ENCODE measurements at regions not wholly inside any gene's neighbourhood (a gene's known extent, or its start where the extent isn't known, plus 50 kb on each side); places are given as distances from the start of the nearest gene placed in this dataset.

GRCh38 chr11:33598426-33599069 is 102.1 kb downstream of the C11orf91 start:
- no peak overlapping the region for H3K4me3 Mint-ChIP-seq
- H3K27ac Mint-ChIP-seq, result no peak overlapping the region
- peaks cover 1% of the 10 kb centered on the region for H3K9me3 Mint-ChIP-seq

GRCh38 chr11:33594188-33594587 is 106.4 kb downstream of the C11orf91 start:
- Mint-ChIP-seq H3K27me3 (peaks cover 8% of the 10 kb centered on the region), H3K4me3 (no peak overlapping the region), H3K27ac (no peak overlapping the region)

More at GRCh38 chr11:33598426-33599069, 102.1 kb downstream of the C11orf91 start:
- POLR2A ChIA-PET, result no interaction called here
- Mint-ChIP-seq H3K36me3 (no peaks in the 10 kb centered on the region), H3K27me3 (peaks cover 19% of the 10 kb centered on the region), H3K4me1 (no peaks in the 10 kb centered on the region)
- ATAC-seq (ENCODE audit: low read depth) (no peak), DNase-seq (no peak)

GRCh38 chr11:33590441-33590840 is 110.2 kb downstream of the C11orf91 start:
- H3K27me3 Mint-ChIP-seq, result no peaks in the 10 kb centered on the region
- no peak overlapping the region for H3K27ac Mint-ChIP-seq
- POLR2A ChIA-PET, result no interaction called here
- no peaks in the 10 kb centered on the region for H3K36me3 Mint-ChIP-seq
- no peaks in the 10 kb centered on the region for H3K4me1 Mint-ChIP-seq
- H3K4me3 Mint-ChIP-seq, result no peak overlapping the region
- H3K9me3 Mint-ChIP-seq, result peaks cover 1% of the 10 kb centered on the region
- DNase-seq (no peak), ATAC-seq (ENCODE audit: low read depth) (no peak)

More at GRCh38 chr11:33594188-33594587, 106.4 kb downstream of the C11orf91 start:
- DNase-seq (no peak), ATAC-seq (ENCODE audit: low read depth) (no peak)
- Mint-ChIP-seq H3K36me3 (no peaks in the 10 kb centered on the region), H3K9me3 (peaks cover 1% of the 10 kb centered on the region), H3K4me1 (no peaks in the 10 kb centered on the region)
- POLR2A ChIA-PET, result no interaction called here

- H3K27me3 Mint-ChIP-seq, result peaks cover 2% of the 10 kb centered on the region
- ATAC-seq (ENCODE audit: low read depth) (no peak), DNase-seq (no peak)
- no peak overlapping the region for H3K27ac Mint-ChIP-seq
- H3K4me1 Mint-ChIP-seq, result no peaks in the 10 kb centered on the region
- POLR2A ChIA-PET, result no interaction called here
- H3K9me3 Mint-ChIP-seq, result no peaks in the 10 kb centered on the region
- H3K36me3 Mint-ChIP-seq, result no peaks in the 10 kb centered on the region
- no peak overlapping the region for H3K4me3 Mint-ChIP-seq
These were observed 112.6 kb downstream of the C11orf91 start for GRCh38 chr11:33588056-33588455.

- H3K9me3 Mint-ChIP-seq, result no peaks in the 10 kb centered on the region
- POLR2A ChIA-PET, result no interaction called here
- H3K27ac Mint-ChIP-seq, result no peak overlapping the region
- no peaks in the 10 kb centered on the region for H3K4me1 Mint-ChIP-seq
- no peak overlapping the region for H3K4me3 Mint-ChIP-seq
- no peaks in the 10 kb centered on the region for H3K36me3 Mint-ChIP-seq
- H3K27me3 Mint-ChIP-seq, result peaks cover 3% of the 10 kb centered on the region
- ATAC-seq (ENCODE audit: low read depth), result no peak
- no peak for DNase-seq
These were observed 114.9 kb downstream of the C11orf91 start for GRCh38 chr11:33585586-33586209.

GRCh38 chr11:33582636-33583325 is 117.8 kb downstream of the C11orf91 start:
- Mint-ChIP-seq H3K27me3 (peaks cover 4% of the 10 kb centered on the region), H3K9me3 (no peaks in the 10 kb centered on the region), H3K27ac (no peak overlapping the region), H3K36me3 (no peaks in the 10 kb centered on the region), H3K4me3 (no peak overlapping the region), H3K4me1 (no peaks in the 10 kb centered on the region)
- ATAC-seq (ENCODE audit: low read depth), result no peak
- no peak for DNase-seq
- POLR2A ChIA-PET, result no interaction called here

GRCh38 chr11:33579101-33579500 is 121.5 kb downstream of the C11orf91 start:
- H3K4me1 Mint-ChIP-seq, result no peaks in the 10 kb centered on the region
- ATAC-seq (ENCODE audit: low read depth) (no peak), DNase-seq (no peak)
- peaks cover 4% of the 10 kb centered on the region for H3K27me3 Mint-ChIP-seq
- no peaks in the 10 kb centered on the region for H3K36me3 Mint-ChIP-seq
- POLR2A ChIA-PET, result no interaction called here
- no peaks in the 10 kb centered on the region for H3K9me3 Mint-ChIP-seq
- H3K4me3 Mint-ChIP-seq, result no peak overlapping the region
- H3K27ac Mint-ChIP-seq, result no peak overlapping the region

GRCh38 chr11:33577204-33577603 is 123.4 kb downstream of the C11orf91 start:
- POLR2A ChIA-PET, result no interaction called here
- no peaks in the 10 kb centered on the region for H3K36me3 Mint-ChIP-seq
- H3K4me1 Mint-ChIP-seq, result no peaks in the 10 kb centered on the region
- no peak overlapping the region for H3K4me3 Mint-ChIP-seq
- no peak overlapping the region for H3K27ac Mint-ChIP-seq
- no peak for ATAC-seq (ENCODE audit: low read depth)
- peaks cover 2% of the 10 kb centered on the region for H3K27me3 Mint-ChIP-seq
- no peaks in the 10 kb centered on the region for H3K9me3 Mint-ChIP-seq
- DNase-seq, result no peak

GRCh38 chr11:33575311-33575710 is 125.3 kb downstream of the C11orf91 start:
- H3K27me3 Mint-ChIP-seq, result no peaks in the 10 kb centered on the region
- H3K27ac Mint-ChIP-seq, result no peak overlapping the region
- ATAC-seq (ENCODE audit: low read depth) (no peak), DNase-seq (no peak)
- no peak overlapping the region for H3K4me3 Mint-ChIP-seq
- H3K36me3 Mint-ChIP-seq, result no peaks in the 10 kb centered on the region
- H3K9me3 Mint-ChIP-seq, result peaks cover 3% of the 10 kb centered on the region
- POLR2A ChIA-PET, result interaction anchor here (0.6 kb wide), 1 partner anchor 508 kb away, joined by 3 read pairs; no protein-coding TSS in a partner anchor
- no peaks in the 10 kb centered on the region for H3K4me1 Mint-ChIP-seq

GRCh38 chr11:33574331-33574730 is 126.3 kb downstream of the C11orf91 start:
- Mint-ChIP-seq H3K27me3 (peaks cover 4% of the 10 kb centered on the region), H3K9me3 (peaks cover 3% of the 10 kb centered on the region), H3K27ac (no peak overlapping the region), H3K4me1 (no peaks in the 10 kb centered on the region), H3K4me3 (no peak overlapping the region), H3K36me3 (no peaks in the 10 kb centered on the region)
- ATAC-seq (ENCODE audit: low read depth), result no peak
- DNase-seq, result no peak
- POLR2A ChIA-PET, result no interaction called here

GRCh38 chr11:33569333-33569732 is 131.3 kb downstream of the C11orf91 start:
- H3K4me3 Mint-ChIP-seq, result no peak overlapping the region
- DNase-seq, result no peak
- no peaks in the 10 kb centered on the region for H3K4me1 Mint-ChIP-seq
- H3K27ac Mint-ChIP-seq, result no peak overlapping the region
- H3K9me3 Mint-ChIP-seq, result peaks cover 3% of the 10 kb centered on the region
- H3K27me3 Mint-ChIP-seq, result peaks cover 4% of the 10 kb centered on the region
- no peaks in the 10 kb centered on the region for H3K36me3 Mint-ChIP-seq
- no peak for ATAC-seq (ENCODE audit: low read depth)
- POLR2A ChIA-PET, result no interaction called here

- H3K4me3 Mint-ChIP-seq, result no peak overlapping the region
- no peaks in the 10 kb centered on the region for H3K36me3 Mint-ChIP-seq
- H3K9me3 Mint-ChIP-seq, result peaks cover 3% of the 10 kb centered on the region
These were observed 133.6 kb downstream of the C11orf91 start for GRCh38 chr11:33567004-33567403.

GRCh38 chr11:33564856-33565453 is 135.7 kb downstream of the C11orf91 start:
- Mint-ChIP-seq H3K36me3 (no peaks in the 10 kb centered on the region), H3K4me1 (no peaks in the 10 kb centered on the region), H3K27ac (no peak overlapping the region), H3K4me3 (no peak overlapping the region), H3K27me3 (peaks cover 1% of the 10 kb centered on the region), H3K9me3 (no peaks in the 10 kb centered on the region)
- DNase-seq (no peak), ATAC-seq (ENCODE audit: low read depth) (no peak)
- POLR2A ChIA-PET, result no interaction called here

More at GRCh38 chr11:33567004-33567403, 133.6 kb downstream of the C11orf91 start:
- H3K4me1 Mint-ChIP-seq, result no peaks in the 10 kb centered on the region
- no peak overlapping the region for H3K27ac Mint-ChIP-seq
- POLR2A ChIA-PET, result no interaction called here
- DNase-seq, result no peak
- peaks cover 4% of the 10 kb centered on the region for H3K27me3 Mint-ChIP-seq
- ATAC-seq (ENCODE audit: low read depth), result no peak

- ATAC-seq (ENCODE audit: low read depth) (no peak), DNase-seq (no peak)
- POLR2A ChIA-PET, result no interaction called here
- peaks cover 1% of the 10 kb centered on the region for H3K4me1 Mint-ChIP-seq
- H3K27ac Mint-ChIP-seq, result no peak overlapping the region
- H3K36me3 Mint-ChIP-seq, result no peaks in the 10 kb centered on the region
- H3K27me3 Mint-ChIP-seq, result no peaks in the 10 kb centered on the region
- no peak overlapping the region for H3K4me3 Mint-ChIP-seq
- no peaks in the 10 kb centered on the region for H3K9me3 Mint-ChIP-seq
These were observed 139.9 kb downstream of the C11orf91 start for GRCh38 chr11:33560729-33561128.
